GM19468 (cell line): ENCODE measurements at regions not wholly inside any gene's neighbourhood (a gene's known extent, or its start where the extent isn't known, plus 50 kb on each side); places are given as distances from the start of the nearest gene placed in this dataset.

Experiments used
- ATAC-seq: cut with Tn5 transposase; IDR thresholded peaks from one replicate; pipeline ENCODE4 v1.9.1; 2021; ENCODE audit warnings: mild to moderate bottlenecking, moderate library complexity, moderate number of reproducible peaks; ENCODE audit not compliant: unreplicated experiment; ENCODE audit errors: extremely low read depth

GRCh38 chr5:146940295-146940694, 61.7 kb upstream of the PPP2R2B start:
- ATAC-seq, result no peak

GRCh38 chr5:146944019-146944418, 65.5 kb upstream of the PPP2R2B start:
- no peak for ATAC-seq

GRCh38 chr5:146944764-146945616, 66.4 kb upstream of the PPP2R2B start:
- ATAC-seq, result no peak

- ATAC-seq, result no peak
Measured at GRCh38 chr5:146945617-146946084, 67.1 kb upstream of the PPP2R2B start.

- ATAC-seq, result no peak
Measured at GRCh38 chr5:146947181-146947941, 68.8 kb upstream of the PPP2R2B start.

- no peak for ATAC-seq
Measured at GRCh38 chr5:146948666-146949065, 70.1 kb upstream of the PPP2R2B start.

GRCh38 chr5:146952168-146952567, 73.6 kb upstream of the PPP2R2B start:
- no peak for ATAC-seq

GRCh38 chr5:146956217-146956616, 77.7 kb upstream of the PPP2R2B start:
- ATAC-seq, result no peak

- no peak for ATAC-seq
Measured at GRCh38 chr5:146959360-146959759, 80.8 kb upstream of the PPP2R2B start.

- no peak for ATAC-seq
Measured at GRCh38 chr5:146962801-146963355, 84.3 kb upstream of the PPP2R2B start.

- ATAC-seq, result peak; percentile 94
Measured at GRCh38 chr5:146965761-146966659, 87.5 kb upstream of the PPP2R2B start.

GRCh38 chr5:146967646-146968045, 89.1 kb upstream of the PPP2R2B start:
- no peak for ATAC-seq

- no peak for ATAC-seq
Measured at GRCh38 chr5:146971401-146971800, 92.8 kb upstream of the PPP2R2B start.

GRCh38 chr5:146986469-146986868, 107.9 kb upstream of the PPP2R2B start:
- no peak for ATAC-seq

- no peak for ATAC-seq
Measured at GRCh38 chr5:146993876-146994530, 115.4 kb upstream of the PPP2R2B start.

- ATAC-seq, result no peak
Measured at GRCh38 chr5:146995878-146996277, 117.3 kb upstream of the PPP2R2B start.

- ATAC-seq, result no peak
Measured at GRCh38 chr5:147015405-147015804, 136.8 kb upstream of the PPP2R2B start.

GRCh38 chr5:147017191-147017590, 138.6 kb upstream of the PPP2R2B start:
- no peak for ATAC-seq

GRCh38 chr5:147017621-147018020, 139.1 kb upstream of the PPP2R2B start:
- ATAC-seq, result no peak
